ENCODE measurements at regions not wholly inside any gene's neighbourhood (a gene's known extent, or its start where the extent isn't known, plus 50 kb on each side); places are given as distances from the start of the nearest gene placed in this dataset.
A peak's percentile ranks its signal among the peaks of the same experiment; 100 is the strongest.
"Not testable (repeated sequence)": the region's sequence is repeated elsewhere in the genome, so short reads cannot be mapped to it uniquely, and the experiment has no call there.

DNA sequence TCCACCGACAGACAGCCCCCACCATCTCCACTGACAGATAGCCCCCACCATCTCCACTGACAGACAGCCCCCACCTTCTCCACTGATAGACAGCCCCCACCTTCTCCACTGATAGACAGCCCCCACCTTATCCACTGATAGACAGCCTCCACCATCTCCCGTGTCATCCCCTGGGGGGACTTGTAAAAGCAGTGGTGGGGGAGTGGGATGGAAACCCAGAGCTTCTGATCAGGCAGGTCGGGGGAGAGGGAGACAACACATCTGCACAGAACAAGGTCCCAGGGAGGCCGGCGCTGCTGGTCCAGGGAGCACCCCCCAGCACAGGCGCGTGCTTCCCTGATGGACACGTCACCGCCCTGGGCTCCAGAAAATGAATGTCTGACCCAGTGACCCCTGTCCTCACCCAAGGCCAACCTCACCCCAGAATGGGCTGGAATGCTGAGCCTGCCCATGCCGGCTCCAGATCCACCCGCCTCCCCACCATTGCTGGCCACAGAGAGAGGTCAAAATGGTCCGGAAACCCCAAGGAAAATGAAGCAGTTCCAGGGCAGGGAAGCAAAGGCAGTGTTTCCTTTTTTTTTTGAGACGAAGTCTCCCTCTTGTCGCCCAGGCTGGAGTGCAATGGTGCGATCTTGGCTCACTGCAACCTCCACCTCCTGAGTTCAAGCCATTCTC, 91.6 kb upstream of the METTL9 start:
- peak in 2 of 4 experiments; percentile 23 to 30 for DNase-seq (ENCODE audit: extremely low read depth in 1 of 4, low spot score in 3 of 4)
- 0 out of 2 replicates have a peak, but pooled peaks have one; percentile 16 for TF ChIP-seq RBFOX2 (IDR thresholded peaks at IDR 0.05; ENCODE audit: low read depth, low read length)
- Histone ChIP-seq H3K79me2 (ENCODE audit: control insufficient read depth, insufficient read depth, low read length) (peaks cover 89% of the 10 kb centered on the region), H3K9ac (ENCODE audit: insufficient read depth in 1 of 2, low read depth in 2 of 2, low read length in 2 of 2) (peak overlapping the region in 1 of 2 experiments; percentile 58; a peak in 2 of 4 replicates), H3K4me1 (replicated peaks in 1 of 2; ENCODE audit: control insufficient read depth in 2 of 2, insufficient read depth in 2 of 2, low read length in 2 of 2) (peaks cover 5 to 50% of the 10 kb centered on the region in 2 experiments; a peak in 4 of 5 replicates), H4K20me1 (replicated peaks; ENCODE audit: control insufficient read depth, insufficient read depth, low read length) (peaks cover 56% of the 10 kb centered on the region), H3K36me3 (ENCODE audit: control insufficient read depth, insufficient read depth, low read length) (peaks cover 58% of the 10 kb centered on the region; the same call in 1 of the 3 replicates)
- BruUV-seq (replicated peaks); H3K27me3 ChIP-seq (ENCODE audit: control insufficient read depth in 2 of 2, insufficient read depth in 2 of 2, low read length in 2 of 2); FAIRE-seq; POLR2A ChIA-PET; H3K9me1 ChIP-seq (ENCODE audit: control insufficient read depth, insufficient read depth, low read length); H2AFZ ChIP-seq (ENCODE audit: low read depth, low read length); intact Hi-C loops (cut with micrococcal nuclease); H3K4me3 ChIP-seq; in situ Hi-C loops (cut with MboI); ATAC-seq; CTCF ChIA-PET (ENCODE audit: low intra/inter-chr PET ratio); H3K4me2 ChIP-seq (ENCODE audit: insufficient read depth, low read length); H3K27ac ChIP-seq (ENCODE audit: extremely low read depth, low read depth, low read length); H3K9me3 ChIP-seq (replicated peaks; ENCODE audit: control insufficient read depth, insufficient read depth, low read depth, low read length): not testable (repeated sequence)
- WGBS (ENCODE audit: insufficient coverage, low coverage, missing lambda C conversion rate), result 80% methylated on average over 8 of the region's 15 CpGs

DNA sequence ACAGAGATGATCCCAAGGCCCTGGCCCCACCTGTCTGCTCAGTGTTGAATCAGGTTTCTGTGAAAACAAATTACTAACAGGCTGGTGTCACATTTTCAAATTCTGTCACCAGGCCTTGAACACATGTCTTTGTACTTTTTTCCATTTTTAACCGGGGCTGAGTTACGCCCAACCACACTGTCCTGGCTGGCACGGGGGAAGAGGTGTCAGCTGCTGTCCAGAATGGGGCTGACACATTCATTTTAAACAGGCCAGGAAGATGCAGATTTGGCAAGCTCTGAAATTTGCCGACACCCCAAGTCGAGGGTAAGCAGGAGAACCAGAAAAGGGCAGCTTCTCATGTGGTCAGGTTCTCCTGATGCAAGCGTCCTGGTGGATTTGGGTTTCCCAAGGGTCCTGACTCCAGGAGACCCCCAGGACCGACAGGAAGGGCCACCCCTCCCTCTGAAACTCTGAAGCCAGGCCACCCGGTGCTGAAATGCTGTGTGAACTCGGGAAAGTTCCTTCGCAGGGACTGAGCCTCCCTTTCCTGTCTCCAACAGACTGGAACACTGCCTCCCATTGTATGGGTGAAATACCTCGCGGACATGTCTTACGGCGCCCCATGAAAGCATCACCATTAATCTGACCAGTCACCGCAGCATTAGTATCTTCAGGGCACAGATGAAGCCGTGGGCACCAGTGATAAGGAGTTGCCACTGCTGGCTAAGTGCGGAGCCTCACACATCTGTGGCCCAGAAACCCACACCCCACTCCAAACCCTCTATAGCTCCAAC, 90.5 kb upstream of the METTL9 start:
- CTCF ChIA-PET (ENCODE audit: low intra/inter-chr PET ratio); ATAC-seq; H2AFZ ChIP-seq (ENCODE audit: low read depth, low read length); H3K4me2 ChIP-seq (ENCODE audit: insufficient read depth, low read length); FAIRE-seq; H3K9me1 ChIP-seq (ENCODE audit: control insufficient read depth, insufficient read depth, low read length); DNase-seq (ENCODE audit: extremely low read depth in 1 of 4, low spot score in 3 of 4); H3K9me3 ChIP-seq (replicated peaks; ENCODE audit: control insufficient read depth, insufficient read depth, low read depth, low read length); POLR2A ChIA-PET; H3K27me3 ChIP-seq (ENCODE audit: control insufficient read depth in 2 of 2, insufficient read depth in 2 of 2, low read length in 2 of 2); BruUV-seq (replicated peaks); H3K27ac ChIP-seq (ENCODE audit: extremely low read depth, low read depth, low read length); intact Hi-C loops (cut with micrococcal nuclease); H3K4me3 ChIP-seq; in situ Hi-C loops (cut with MboI): not testable (repeated sequence)
- Histone ChIP-seq H4K20me1 (replicated peaks; ENCODE audit: control insufficient read depth, insufficient read depth, low read length) (peaks cover 47% of the 10 kb centered on the region), H3K9ac (ENCODE audit: insufficient read depth in 1 of 2, low read depth in 2 of 2, low read length in 2 of 2) (peak overlapping the region in 1 of 2 experiments; percentile 41; a peak in 1 of 4 replicates), H3K36me3 (ENCODE audit: control insufficient read depth, insufficient read depth, low read length) (peaks cover 60% of the 10 kb centered on the region; the same call in 1 of the 3 replicates), H3K4me1 (replicated peaks in 1 of 2; ENCODE audit: control insufficient read depth in 2 of 2, insufficient read depth in 2 of 2, low read length in 2 of 2) (peaks cover 7 to 55% of the 10 kb centered on the region in 2 experiments), H3K79me2 (ENCODE audit: control insufficient read depth, insufficient read depth, low read length) (peaks cover 90% of the 10 kb centered on the region)
- WGBS (ENCODE audit: insufficient coverage, low coverage, missing lambda C conversion rate), result 76% methylated on average over 17 of the region's 17 CpGs
- peak; percentile 38 for TF ChIP-seq CBFA2T3 (IDR thresholded peaks at IDR 0.05)
- TF ChIP-seq, protein P1, sequence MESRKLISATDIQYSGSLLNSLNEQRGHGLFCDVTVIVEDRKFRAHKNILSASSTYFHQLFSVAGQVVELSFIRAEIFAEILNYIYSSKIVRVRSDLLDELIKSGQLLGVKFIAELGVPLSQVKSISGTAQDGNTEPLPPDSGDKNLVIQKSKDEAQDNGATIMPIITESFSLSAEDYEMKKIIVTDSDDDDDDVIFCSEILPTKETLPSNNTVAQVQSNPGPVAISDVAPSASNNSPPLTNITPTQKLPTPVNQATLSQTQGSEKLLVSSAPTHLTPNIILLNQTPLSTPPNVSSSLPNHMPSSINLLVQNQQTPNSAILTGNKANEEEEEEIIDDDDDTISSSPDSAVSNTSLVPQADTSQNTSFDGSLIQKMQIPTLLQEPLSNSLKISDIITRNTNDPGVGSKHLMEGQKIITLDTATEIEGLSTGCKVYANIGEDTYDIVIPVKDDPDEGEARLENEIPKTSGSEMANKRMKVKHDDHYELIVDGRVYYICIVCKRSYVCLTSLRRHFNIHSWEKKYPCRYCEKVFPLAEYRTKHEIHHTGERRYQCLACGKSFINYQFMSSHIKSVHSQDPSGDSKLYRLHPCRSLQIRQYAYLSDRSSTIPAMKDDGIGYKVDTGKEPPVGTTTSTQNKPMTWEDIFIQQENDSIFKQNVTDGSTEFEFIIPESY (CRISPR knock-in tag; IDR thresholded peaks at IDR 0.05), result peak; percentile 86
